ENCODE measurements at regions not wholly inside any gene's neighbourhood (a gene's known extent, or its start where the extent isn't known, plus 50 kb on each side); places are given as distances from the start of the nearest gene placed in this dataset.

- TF ChIP-seq CTCF (IDR thresholded peaks at IDR 0.05) (no peak), EZH2phosphoT487 (IDR thresholded peaks at IDR 0.05) (no peak), EZH2 (IDR thresholded peaks at IDR 0.05) (no peak)
Observed at GRCh38 chr5:82804155-82804690, 273.0 kb downstream of the TMEM167A start.
